ENCODE measurements at regions not wholly inside any gene's neighbourhood (a gene's known extent, or its start where the extent isn't known, plus 50 kb on each side); places are given as distances from the start of the nearest gene placed in this dataset.

DNA sequence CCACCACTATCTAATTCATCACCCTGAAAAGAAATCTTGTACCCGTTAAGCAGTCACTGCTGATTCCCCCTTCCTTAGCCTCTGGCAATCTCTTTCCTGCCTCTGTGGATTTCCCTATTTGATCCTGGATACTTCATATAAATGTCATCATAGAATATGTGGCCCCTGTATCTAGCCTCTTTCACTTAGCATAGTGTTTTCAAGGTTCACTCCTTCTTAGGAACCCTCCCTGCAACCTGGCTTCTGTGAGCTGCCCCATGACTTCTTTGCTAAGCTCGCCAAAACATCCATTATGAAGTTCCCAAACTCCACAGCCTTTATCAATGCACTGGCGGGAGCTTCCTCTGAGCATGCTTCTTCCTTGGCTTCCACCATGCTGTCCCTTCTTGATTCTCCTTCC is 70.8 kb upstream of the PDZD8 start:
- Mint-ChIP-seq H3K36me3 (ENCODE audit: unreplicated experiment) (peaks cover 14% of the 10 kb centered on the region), H3K4me1 (ENCODE audit: low read depth, unreplicated experiment) (peaks cover 2% of the 10 kb centered on the region), H3K4me3 (ENCODE audit: unreplicated experiment) (no peak overlapping the region), H3K27me3 (ENCODE audit: unreplicated experiment) (peaks cover 2% of the 10 kb centered on the region), H3K9me3 (ENCODE audit: unreplicated experiment) (peaks cover 14% of the 10 kb centered on the region), H3K27ac (ENCODE audit: unreplicated experiment) (no peak overlapping the region)
- no peak for TF ChIP-seq CTCF (IDR thresholded peaks at IDR 0.05; ENCODE audit: partially characterized antibody, unreplicated experiment)
- no peak for DNase-seq

GRCh38 chr10:117444497-117445040 is 69.3 kb upstream of the PDZD8 start:
- peaks cover 2% of the 10 kb centered on the region for H3K27me3 Mint-ChIP-seq (ENCODE audit: unreplicated experiment)
- DNase-seq: no peak
- H3K36me3 Mint-ChIP-seq (ENCODE audit: unreplicated experiment): peaks cover 14% of the 10 kb centered on the region
- H3K4me3 Mint-ChIP-seq (ENCODE audit: unreplicated experiment): no peak overlapping the region
- H3K27ac Mint-ChIP-seq (ENCODE audit: unreplicated experiment): no peak overlapping the region
- H3K9me3 Mint-ChIP-seq (ENCODE audit: unreplicated experiment): peaks cover 12% of the 10 kb centered on the region
- H3K4me1 Mint-ChIP-seq (ENCODE audit: low read depth, unreplicated experiment): peaks cover 2% of the 10 kb centered on the region
- no peak for TF ChIP-seq CTCF (IDR thresholded peaks at IDR 0.05; ENCODE audit: partially characterized antibody, unreplicated experiment)

GRCh38 chr10:117443686-117444041 is 68.4 kb upstream of the PDZD8 start:
- Mint-ChIP-seq H3K4me1 (ENCODE audit: low read depth, unreplicated experiment) (peaks cover 4% of the 10 kb centered on the region), H3K4me3 (ENCODE audit: unreplicated experiment) (no peak overlapping the region), H3K9me3 (ENCODE audit: unreplicated experiment) (peaks cover 12% of the 10 kb centered on the region), H3K27ac (ENCODE audit: unreplicated experiment) (no peak overlapping the region), H3K36me3 (ENCODE audit: unreplicated experiment) (peaks cover 14% of the 10 kb centered on the region), H3K27me3 (ENCODE audit: unreplicated experiment) (peaks cover 2% of the 10 kb centered on the region)
- no peak for TF ChIP-seq CTCF (IDR thresholded peaks at IDR 0.05; ENCODE audit: partially characterized antibody, unreplicated experiment)
- DNase-seq: no peak

- peak; percentile 82 for DNase-seq
- Mint-ChIP-seq H3K27me3 (ENCODE audit: unreplicated experiment) (peaks cover 2% of the 10 kb centered on the region), H3K27ac (ENCODE audit: unreplicated experiment) (no peak overlapping the region), H3K4me3 (ENCODE audit: unreplicated experiment) (no peak overlapping the region), H3K4me1 (ENCODE audit: low read depth, unreplicated experiment) (peaks cover 4% of the 10 kb centered on the region), H3K36me3 (ENCODE audit: unreplicated experiment) (peaks cover 14% of the 10 kb centered on the region), H3K9me3 (ENCODE audit: unreplicated experiment) (peaks cover 12% of the 10 kb centered on the region)
- TF ChIP-seq CTCF (IDR thresholded peaks at IDR 0.05; ENCODE audit: partially characterized antibody, unreplicated experiment): peak; percentile 96
These were observed 67.9 kb upstream of the PDZD8 start for GRCh38 chr10:117442944-117443685.

GRCh38 chr10:117442521-117442920 is 67.3 kb upstream of the PDZD8 start:
- Mint-ChIP-seq H3K9me3 (ENCODE audit: unreplicated experiment) (peaks cover 12% of the 10 kb centered on the region), H3K27ac (ENCODE audit: unreplicated experiment) (no peak overlapping the region), H3K4me3 (ENCODE audit: unreplicated experiment) (no peak overlapping the region), H3K36me3 (ENCODE audit: unreplicated experiment) (peaks cover 14% of the 10 kb centered on the region), H3K4me1 (ENCODE audit: low read depth, unreplicated experiment) (peaks cover 4% of the 10 kb centered on the region), H3K27me3 (ENCODE audit: unreplicated experiment) (peaks cover 2% of the 10 kb centered on the region)
- no peak for TF ChIP-seq CTCF (IDR thresholded peaks at IDR 0.05; ENCODE audit: partially characterized antibody, unreplicated experiment)
- DNase-seq: no peak

Measured in glutamatergic neuron (in vitro differentiated cells).